ENCODE measurements at regions not wholly inside any gene's neighbourhood (a gene's known extent, or its start where the extent isn't known, plus 50 kb on each side); places are given as distances from the start of the nearest gene placed in this dataset.

DNA sequence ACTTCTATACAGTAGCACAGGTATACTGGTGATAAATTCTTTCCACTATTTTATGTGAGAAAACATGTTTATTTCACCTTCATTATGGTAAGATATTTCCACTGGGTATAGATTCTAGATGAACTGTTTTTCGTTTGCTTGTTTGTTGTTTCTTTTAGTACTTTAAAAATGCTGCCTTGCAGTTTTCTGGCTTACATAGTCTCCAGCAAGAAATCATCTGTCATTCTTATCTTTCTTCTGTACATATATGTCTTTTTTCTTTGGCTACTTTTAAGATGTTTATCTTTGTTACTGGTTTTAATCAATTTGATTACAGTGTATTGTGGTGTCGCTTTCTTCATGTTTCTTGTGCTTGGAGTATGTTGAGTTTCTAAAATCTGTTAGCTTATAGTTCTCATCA lies 333.3 kb upstream of the HTR2A start:
- TF ChIP-seq POLR2A (IDR thresholded peaks at IDR 0.05): no peak
- TF ChIP-seq, protein P1, sequence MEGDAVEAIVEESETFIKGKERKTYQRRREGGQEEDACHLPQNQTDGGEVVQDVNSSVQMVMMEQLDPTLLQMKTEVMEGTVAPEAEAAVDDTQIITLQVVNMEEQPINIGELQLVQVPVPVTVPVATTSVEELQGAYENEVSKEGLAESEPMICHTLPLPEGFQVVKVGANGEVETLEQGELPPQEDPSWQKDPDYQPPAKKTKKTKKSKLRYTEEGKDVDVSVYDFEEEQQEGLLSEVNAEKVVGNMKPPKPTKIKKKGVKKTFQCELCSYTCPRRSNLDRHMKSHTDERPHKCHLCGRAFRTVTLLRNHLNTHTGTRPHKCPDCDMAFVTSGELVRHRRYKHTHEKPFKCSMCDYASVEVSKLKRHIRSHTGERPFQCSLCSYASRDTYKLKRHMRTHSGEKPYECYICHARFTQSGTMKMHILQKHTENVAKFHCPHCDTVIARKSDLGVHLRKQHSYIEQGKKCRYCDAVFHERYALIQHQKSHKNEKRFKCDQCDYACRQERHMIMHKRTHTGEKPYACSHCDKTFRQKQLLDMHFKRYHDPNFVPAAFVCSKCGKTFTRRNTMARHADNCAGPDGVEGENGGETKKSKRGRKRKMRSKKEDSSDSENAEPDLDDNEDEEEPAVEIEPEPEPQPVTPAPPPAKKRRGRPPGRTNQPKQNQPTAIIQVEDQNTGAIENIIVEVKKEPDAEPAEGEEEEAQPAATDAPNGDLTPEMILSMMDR (IDR thresholded peaks at IDR 0.05): no peak
